ENCODE measurements at regions not wholly inside any gene's neighbourhood (a gene's known extent, or its start where the extent isn't known, plus 50 kb on each side); places are given as distances from the start of the nearest gene placed in this dataset.

- no peak for TF ChIP-seq CTCF (IDR thresholded peaks at IDR 0.05)
- no peak for TF ChIP-seq EZH2 (IDR thresholded peaks at IDR 0.05; ENCODE audit: borderline replicate concordance, insufficient read depth, low read depth, low read length, poor library complexity, severe bottlenecking)
Observed at GRCh38 chr20:40943591-40943990, 85.0 kb upstream of the TOP1 start.

Data from B cell (primary cell).